Keratinocyte (primary cell): ENCODE measurements at regions not wholly inside any gene's neighbourhood (a gene's known extent, or its start where the extent isn't known, plus 50 kb on each side); places are given as distances from the start of the nearest gene placed in this dataset.

ENCODE experiments used
- DNase-seq: peaks from one replicate; pipeline ENCODE4 v3.0.0-alpha.2; 2011; ENCODE audit warnings: low read depth, missing footprints, low spot score
- FAIRE-seq: peaks from 2 replicates; lab custom pipeline; 2011; peaks lifted over from hg19 to GRCh38; lab: Jason Lieb, UNC
- H2AFZ ChIP-seq: 2 replicates; pipeline ENCODE4 v1.6.0; 2012; ENCODE audit warnings: low read length, control low read depth, inconsistent platforms; ENCODE audit not compliant: control insufficient read depth
- H3K27ac ChIP-seq: 2 replicates; pipeline ENCODE4 v1.5.1; 2011; ENCODE audit warnings: low read length; ENCODE audit not compliant: control insufficient read depth, insufficient read depth
- H3K27me3 ChIP-seq: 3 replicates; pipeline ENCODE4 v1.6.0; 2011; ENCODE audit warnings: low read length; ENCODE audit not compliant: control insufficient read depth, insufficient read depth; ENCODE audit errors: extremely low read depth
- H3K36me3 ChIP-seq, 2 experiments: 2 replicates in 1 of 2; 3 replicates in 1 of 2; pipeline ENCODE4 v1.5.1; 2011; ENCODE audit warnings: low read length in 2 of 2, mild to moderate bottlenecking in 1 of 2; ENCODE audit not compliant: control insufficient read depth in 2 of 2, insufficient read depth in 2 of 2; ENCODE audit errors: extremely low read depth in 1 of 2
- H3K4me1 ChIP-seq: 3 replicates; pipeline ENCODE4 v1.5.1; 2011; ENCODE audit warnings: low read length; ENCODE audit not compliant: control insufficient read depth, insufficient read depth; ENCODE audit errors: extremely low read depth
- H3K4me2 ChIP-seq: 3 replicates; pipeline ENCODE4 v1.6.0; 2011; ENCODE audit warnings: low read depth, low read length; ENCODE audit not compliant: control insufficient read depth, insufficient read depth; ENCODE audit errors: extremely low read depth
- H3K4me3 ChIP-seq, 3 experiments: fragments of 200-600 bp in 1 of 3; sonication (generic) in 1 of 3; 2 replicates in 2 of 3; 3 replicates in 1 of 3; pipeline ENCODE4 v1.5.1; 2011 to 2016; ENCODE audit warnings: low read length in 3 of 3, mild to moderate bottlenecking in 3 of 3, control low read depth in 2 of 3, inconsistent platforms in 1 of 3, low read depth in 1 of 3, mixed read lengths in 1 of 3, mixed run types in 1 of 3, moderate library complexity in 1 of 3; ENCODE audit not compliant: control insufficient read depth in 2 of 3, insufficient read depth in 2 of 3; ENCODE audit errors: extremely low read depth in 1 of 3
- H3K79me2 ChIP-seq: 2 replicates; pipeline ENCODE4 v1.6.0; 2012; ENCODE audit warnings: low read length; ENCODE audit not compliant: control insufficient read depth, insufficient read depth
- H3K9ac ChIP-seq: 3 replicates; pipeline ENCODE4 v1.6.0; 2011; ENCODE audit warnings: low read length; ENCODE audit not compliant: control insufficient read depth, insufficient read depth; ENCODE audit errors: extremely low read depth
- H3K9me1 ChIP-seq: 3 replicates; pipeline ENCODE4 v1.6.0; 2011; ENCODE audit warnings: low read length; ENCODE audit not compliant: control insufficient read depth, insufficient read depth; ENCODE audit errors: extremely low read depth
- H3K9me3 ChIP-seq: 2 replicates; pipeline ENCODE4 v1.5.1; 2012; ENCODE audit warnings: low read depth, low read length; ENCODE audit not compliant: control insufficient read depth
- H4K20me1 ChIP-seq: 3 replicates; pipeline ENCODE4 v1.6.0; 2011; ENCODE audit warnings: low read length; ENCODE audit not compliant: control insufficient read depth, insufficient read depth; ENCODE audit errors: extremely low read depth
- EZH2 ChIP-seq: IDR thresholded peaks from one replicate; pipeline ENCODE4 v1.6.1; 2012; ENCODE audit warnings: inconsistent platforms, mild to moderate bottlenecking, low read length, moderate library complexity
- dilution Hi-C: fragments of 300-500 bp; cut with MboI; formaldehyde crosslinking; loops from one replicate; pipeline ENCODE4 v1.7.0; 2020; ENCODE audit warnings: low sequenced_read_pairs; ENCODE audit not compliant: extremely low pct_ligation_motif_present
- TF ChIP-seq, protein P1 (sequence below), 3 experiments: IDR thresholded peaks in 1 of 3; conservative IDR thresholded peaks in 1 of 3; optimal IDR thresholded peaks in 1 of 3; 2 replicates in 2 of 3; 3 replicates in 1 of 3; pipeline versions ENCODE3 to v1.5.1; 2011; ENCODE audit warnings: low read length in 3 of 3, mild to moderate bottlenecking in 3 of 3, moderate library complexity in 2 of 3, control low read depth in 1 of 3, inconsistent platforms in 1 of 3; ENCODE audit not compliant: insufficient read depth in 2 of 3; ENCODE audit errors: extremely low read depth in 1 of 3

DNA sequence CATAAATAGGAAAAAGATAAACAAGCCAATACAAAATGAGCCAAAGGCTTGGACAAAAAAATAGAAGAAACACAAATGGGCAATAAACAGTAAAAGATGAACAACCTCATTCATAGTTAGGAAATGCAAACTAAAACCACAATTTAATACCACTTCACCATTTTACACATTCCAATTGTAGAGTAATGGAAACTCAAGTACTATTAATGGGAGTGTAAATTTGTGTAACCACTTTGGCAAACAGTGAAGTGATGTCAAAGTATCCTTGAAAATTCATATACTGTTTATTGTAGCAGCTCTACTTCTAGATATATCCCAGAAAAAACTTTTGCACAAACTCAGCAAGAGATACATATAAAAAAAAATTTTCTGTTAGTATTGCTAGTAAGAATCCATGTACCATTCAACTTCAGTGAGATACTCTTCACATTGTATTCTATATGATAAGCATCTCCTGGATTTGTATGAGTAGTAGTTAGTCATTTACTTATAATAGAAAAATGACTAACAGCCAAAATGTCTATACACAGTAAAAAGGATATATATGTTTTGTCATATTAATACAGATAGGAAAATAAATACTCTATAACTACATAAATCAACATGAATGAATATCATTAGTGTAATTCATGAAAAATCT, 229.8 kb downstream of the DKK2 start:
- TF ChIP-seq, protein P1, sequence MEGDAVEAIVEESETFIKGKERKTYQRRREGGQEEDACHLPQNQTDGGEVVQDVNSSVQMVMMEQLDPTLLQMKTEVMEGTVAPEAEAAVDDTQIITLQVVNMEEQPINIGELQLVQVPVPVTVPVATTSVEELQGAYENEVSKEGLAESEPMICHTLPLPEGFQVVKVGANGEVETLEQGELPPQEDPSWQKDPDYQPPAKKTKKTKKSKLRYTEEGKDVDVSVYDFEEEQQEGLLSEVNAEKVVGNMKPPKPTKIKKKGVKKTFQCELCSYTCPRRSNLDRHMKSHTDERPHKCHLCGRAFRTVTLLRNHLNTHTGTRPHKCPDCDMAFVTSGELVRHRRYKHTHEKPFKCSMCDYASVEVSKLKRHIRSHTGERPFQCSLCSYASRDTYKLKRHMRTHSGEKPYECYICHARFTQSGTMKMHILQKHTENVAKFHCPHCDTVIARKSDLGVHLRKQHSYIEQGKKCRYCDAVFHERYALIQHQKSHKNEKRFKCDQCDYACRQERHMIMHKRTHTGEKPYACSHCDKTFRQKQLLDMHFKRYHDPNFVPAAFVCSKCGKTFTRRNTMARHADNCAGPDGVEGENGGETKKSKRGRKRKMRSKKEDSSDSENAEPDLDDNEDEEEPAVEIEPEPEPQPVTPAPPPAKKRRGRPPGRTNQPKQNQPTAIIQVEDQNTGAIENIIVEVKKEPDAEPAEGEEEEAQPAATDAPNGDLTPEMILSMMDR (optimal IDR thresholded peaks at IDR 0.05 in 1 of 3, IDR thresholded peaks at IDR 0.05 in 1 of 3, conservative IDR thresholded peaks at IDR 0.05 in 1 of 3; ENCODE audit: extremely low read depth in 1 of 3, insufficient read depth in 2 of 3, low read length in 3 of 3), result no peak
- TF ChIP-seq EZH2, result no peak
- FAIRE-seq (no peak), DNase-seq (no peak)
- dilution Hi-C loops, result no loop called here
- Histone ChIP-seq H3K79me2 (no peaks in the 10 kb centered on the region), H3K27me3 (no peaks in the 10 kb centered on the region), H3K4me3 (no peak overlapping the region), H3K9ac (no peak overlapping the region), H3K4me2 (no peak overlapping the region), H4K20me1 (no peaks in the 10 kb centered on the region), H3K36me3 (no peaks in the 10 kb centered on the region), H3K27ac (no peak overlapping the region), H3K4me1 (no peaks in the 10 kb centered on the region), H2AFZ (no peak overlapping the region), H3K9me3 (no peaks in the 10 kb centered on the region), H3K9me1 (no peaks in the 10 kb centered on the region)

DNA sequence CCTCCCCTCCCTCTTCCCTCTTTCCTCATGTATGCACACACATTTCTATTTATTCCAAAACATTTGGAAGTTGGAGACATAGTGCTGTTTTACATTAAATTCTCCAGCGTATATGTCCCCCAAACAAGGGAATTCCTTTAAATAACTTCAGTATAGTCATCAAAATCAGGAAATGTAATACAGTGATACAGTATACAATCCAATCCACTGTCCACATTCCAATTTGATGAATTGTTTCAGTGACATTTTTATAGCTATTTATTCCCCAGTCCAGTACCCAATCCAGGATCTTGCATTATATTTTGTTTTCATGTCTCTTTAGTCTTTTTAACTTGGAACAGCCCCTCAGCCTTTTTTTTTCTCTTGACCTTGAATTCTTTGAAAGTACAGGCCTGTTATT, 233.0 kb downstream of the DKK2 start:
- no peaks in the 10 kb centered on the region for H3K4me1 ChIP-seq
- no peaks in the 10 kb centered on the region for H4K20me1 ChIP-seq
- no peaks in the 10 kb centered on the region for H3K27me3 ChIP-seq
- H3K79me2 ChIP-seq, result no peaks in the 10 kb centered on the region
- H3K27ac ChIP-seq, result no peak overlapping the region
- DNase-seq (no peak), FAIRE-seq (no peak)
- dilution Hi-C loops, result no loop called here
- no peaks in the 10 kb centered on the region for H3K9me3 ChIP-seq
- H3K4me3 ChIP-seq, result no peak overlapping the region
- no peak overlapping the region for H3K4me2 ChIP-seq
- H2AFZ ChIP-seq, result no peak overlapping the region
- H3K36me3 ChIP-seq, result no peaks in the 10 kb centered on the region
- TF ChIP-seq, protein P1 (optimal IDR thresholded peaks at IDR 0.05 in 1 of 3, IDR thresholded peaks at IDR 0.05 in 1 of 3, conservative IDR thresholded peaks at IDR 0.05 in 1 of 3; ENCODE audit: extremely low read depth in 1 of 3, insufficient read depth in 2 of 3, low read length in 3 of 3), result no peak
- TF ChIP-seq EZH2, result no peak
- H3K9me1 ChIP-seq, result no peaks in the 10 kb centered on the region
- no peak overlapping the region for H3K9ac ChIP-seq
